ENCODE measurements at regions not wholly inside any gene's neighbourhood (a gene's known extent, or its start where the extent isn't known, plus 50 kb on each side); places are given as distances from the start of the nearest gene placed in this dataset.
"Not testable (repeated sequence)": the region's sequence is repeated elsewhere in the genome, so short reads cannot be mapped to it uniquely, and the experiment has no call there.

DNA sequence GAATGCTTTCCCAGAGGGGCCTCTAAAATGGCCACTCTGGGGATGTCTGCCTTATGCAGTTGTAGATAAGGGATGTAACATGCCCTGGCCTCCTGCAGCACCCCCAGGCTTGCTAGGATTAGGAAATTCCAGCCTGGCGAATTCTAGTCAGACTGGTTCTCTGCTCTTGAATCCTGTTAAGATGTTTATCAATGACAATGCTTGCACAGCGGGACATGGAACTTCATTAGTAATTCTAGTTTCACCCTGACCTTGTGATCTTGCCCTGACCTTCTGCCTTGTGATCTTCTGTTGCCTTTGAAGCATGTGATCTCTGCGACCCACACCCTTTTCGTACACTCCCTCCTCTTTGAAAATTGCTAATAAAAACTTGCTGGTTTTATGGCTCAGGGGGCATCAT lies 497.2 kb upstream of the PABPC4L start:
- TF ChIP-seq EZH2 (IDR thresholded peaks at IDR 0.05; ENCODE audit: insufficient read depth, poor library complexity, severe bottlenecking); EZH2phosphoT487 (IDR thresholded peaks at IDR 0.05; ENCODE audit: insufficient read depth, low read depth): not testable (repeated sequence)

All from GM23248 (cell line).